ENCODE measurements at regions not wholly inside any gene's neighbourhood (a gene's known extent, or its start where the extent isn't known, plus 50 kb on each side); places are given as distances from the start of the nearest gene placed in this dataset.

DNA sequence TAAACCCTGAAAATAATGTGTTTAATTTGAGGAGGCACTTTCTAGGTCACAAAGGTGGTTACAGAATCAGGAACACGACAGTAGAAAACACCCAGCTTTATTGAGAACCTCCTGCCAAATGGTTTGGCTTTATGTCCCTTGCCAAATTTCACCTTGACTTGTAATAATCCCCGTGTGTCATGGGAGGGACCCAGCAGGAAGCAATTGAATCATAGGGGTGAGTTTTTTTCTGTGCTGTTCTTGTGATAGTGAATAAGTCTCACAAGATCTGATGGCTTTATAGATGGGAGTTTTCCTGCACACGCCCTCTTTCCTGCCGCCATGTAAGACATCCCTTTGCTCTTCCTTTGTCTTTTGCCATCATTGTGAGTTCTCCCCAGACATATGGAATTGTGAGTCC, 193.8 kb upstream of the KLF6 start:
- CTCF ChIA-PET, result no interaction called here
- Histone ChIP-seq H3K4me3 (ENCODE audit: low read depth in 2 of 2, low read length in 2 of 2) (no peak overlapping the region), H3K27me3 (ENCODE audit: control insufficient read depth, insufficient read depth, low read length) (no peaks in the 10 kb centered on the region), H3K4me1 (ENCODE audit: control insufficient read depth, insufficient read depth, low read length) (no peaks in the 10 kb centered on the region), H3K27ac (ENCODE audit: low read length) (peak overlapping the region; percentile 57; the same call in 1 of the 2 replicates), H3K36me3 (ENCODE audit: control insufficient read depth, insufficient read depth, low read length) (no peaks in the 10 kb centered on the region), H3K9me3 (ENCODE audit: control insufficient read depth, insufficient read depth, low read depth, low read length) (peaks cover 6% of the 10 kb centered on the region; the same call in 1 of the 2 replicates)
- in situ Hi-C loops (cut with HindIII; ENCODE audit: low pct_unique_long_range_greater_than_20kb, low sequenced_read_pairs) (no loop called here), intact Hi-C loops (cut with micrococcal nuclease; ENCODE audit: unreplicated experiment) (no loop called here)
- ATAC-seq, result no peak
- BruUV-seq (replicated peaks), result no TSS peak
- no peak for TF ChIP-seq REST (IDR thresholded peaks at IDR 0.05; ENCODE audit: insufficient read depth in 1 of 2, low read depth in 2 of 2, low read length in 1 of 2)
- TF ChIP-seq TCF7L2 (IDR thresholded peaks at IDR 0.05; ENCODE audit: low read depth, low read length), result no peak
- TF ChIP-seq, protein P1, sequence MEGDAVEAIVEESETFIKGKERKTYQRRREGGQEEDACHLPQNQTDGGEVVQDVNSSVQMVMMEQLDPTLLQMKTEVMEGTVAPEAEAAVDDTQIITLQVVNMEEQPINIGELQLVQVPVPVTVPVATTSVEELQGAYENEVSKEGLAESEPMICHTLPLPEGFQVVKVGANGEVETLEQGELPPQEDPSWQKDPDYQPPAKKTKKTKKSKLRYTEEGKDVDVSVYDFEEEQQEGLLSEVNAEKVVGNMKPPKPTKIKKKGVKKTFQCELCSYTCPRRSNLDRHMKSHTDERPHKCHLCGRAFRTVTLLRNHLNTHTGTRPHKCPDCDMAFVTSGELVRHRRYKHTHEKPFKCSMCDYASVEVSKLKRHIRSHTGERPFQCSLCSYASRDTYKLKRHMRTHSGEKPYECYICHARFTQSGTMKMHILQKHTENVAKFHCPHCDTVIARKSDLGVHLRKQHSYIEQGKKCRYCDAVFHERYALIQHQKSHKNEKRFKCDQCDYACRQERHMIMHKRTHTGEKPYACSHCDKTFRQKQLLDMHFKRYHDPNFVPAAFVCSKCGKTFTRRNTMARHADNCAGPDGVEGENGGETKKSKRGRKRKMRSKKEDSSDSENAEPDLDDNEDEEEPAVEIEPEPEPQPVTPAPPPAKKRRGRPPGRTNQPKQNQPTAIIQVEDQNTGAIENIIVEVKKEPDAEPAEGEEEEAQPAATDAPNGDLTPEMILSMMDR (IDR thresholded peaks at IDR 0.05), result no peak
- DNase-seq (ENCODE audit: low read depth, low spot score), result no peak
- POLR2A ChIA-PET, result no interaction called here

- POLR2A ChIA-PET, result no interaction called here
- TF ChIP-seq TCF7L2 (IDR thresholded peaks at IDR 0.05; ENCODE audit: low read depth, low read length) (no peak), REST (IDR thresholded peaks at IDR 0.05; ENCODE audit: insufficient read depth in 1 of 2, low read depth in 2 of 2, low read length in 1 of 2) (no peak), POLR2AphosphoS5 (IDR thresholded peaks at IDR 0.05; ENCODE audit: low read depth, low read length) (no peak), SIN3A (IDR thresholded peaks at IDR 0.05; ENCODE audit: borderline replicate concordance, insufficient read depth, low read depth, low read length) (no peak)
- TF ChIP-seq, protein P1 (IDR thresholded peaks at IDR 0.05), result no peak
- Histone ChIP-seq H3K4me1 (ENCODE audit: control insufficient read depth, insufficient read depth, low read length) (no peaks in the 10 kb centered on the region), H3K4me3 (ENCODE audit: low read depth in 2 of 2, low read length in 2 of 2) (no peak overlapping the region), H3K27ac (ENCODE audit: low read length) (peak overlapping the region; percentile 54; the same call in 1 of the 2 replicates), H3K9me3 (ENCODE audit: control insufficient read depth, insufficient read depth, low read depth, low read length) (peaks cover 6% of the 10 kb centered on the region; the same call in 1 of the 2 replicates), H3K36me3 (ENCODE audit: control insufficient read depth, insufficient read depth, low read length) (no peaks in the 10 kb centered on the region), H3K27me3 (ENCODE audit: control insufficient read depth, insufficient read depth, low read length) (no peaks in the 10 kb centered on the region)
- no TSS peak for BruUV-seq (replicated peaks)
- in situ Hi-C loops (cut with HindIII; ENCODE audit: low pct_unique_long_range_greater_than_20kb, low sequenced_read_pairs) (no loop called here), intact Hi-C loops (cut with micrococcal nuclease; ENCODE audit: unreplicated experiment) (no loop called here)
- CTCF ChIA-PET, result no interaction called here
- no peak for DNase-seq (ENCODE audit: low read depth, low spot score)
- no peak for ATAC-seq
Measured at GRCh38 chr10:3978174-3978573, 193.2 kb upstream of the KLF6 start.

Measured in Panc1 (cell line).